Anterior cingulate cortex (tissue), 58 donors: ENCODE measurements at regions not wholly inside any gene's neighbourhood (a gene's known extent, or its start where the extent isn't known, plus 50 kb on each side); places are given as distances from the start of the nearest gene placed in this dataset.
"Not testable (repeated sequence)": the region's sequence is repeated elsewhere in the genome, so short reads cannot be mapped to it uniquely, and the experiment has no call there.

Experiments used
- DNase-seq, 58 donors: peaks; one replicate each; lab custom pipeline; 2025; lab: John Stamatoyannopoulos, UW

- DNase-seq = no peak
These were observed 117.9 kb downstream of the LRATD1 start for GRCh38 chr2:14750433-14750832.

GRCh38 chr2:14751581-14751980, 119.1 kb downstream of the LRATD1 start:
- no peak for DNase-seq

- no peak for DNase-seq
These were observed 119.8 kb downstream of the LRATD1 start for GRCh38 chr2:14752295-14752694.

GRCh38 chr2:14756122-14756541, 123.6 kb downstream of the LRATD1 start:
- DNase-seq = no peak

GRCh38 chr2:14756981-14757657, 124.6 kb downstream of the LRATD1 start:
- DNase-seq = peak in 16 of 58 donors; percentile 5 to 62 (median 28)

- DNase-seq = no peak
These were observed 126.6 kb downstream of the LRATD1 start for GRCh38 chr2:14759082-14759481.

GRCh38 chr2:14760169-14760568, 127.7 kb downstream of the LRATD1 start:
- DNase-seq = no peak

GRCh38 chr2:14761118-14761517, 128.6 kb downstream of the LRATD1 start:
- DNase-seq = peak in 1 of 58 donors; percentile 19

GRCh38 chr2:14773696-14774095, 141.2 kb downstream of the LRATD1 start:
- no peak for DNase-seq

- DNase-seq = no peak
These were observed 142.0 kb downstream of the LRATD1 start for GRCh38 chr2:14774436-14774968.

- no peak for DNase-seq
These were observed 143.7 kb downstream of the LRATD1 start for GRCh38 chr2:14776216-14776615.

- DNase-seq = no peak
These were observed 145.5 kb downstream of the LRATD1 start for GRCh38 chr2:14778015-14778414.

GRCh38 chr2:14779252-14779651, 146.7 kb downstream of the LRATD1 start:
- no peak for DNase-seq

GRCh38 chr2:14781142-14781541, 148.6 kb downstream of the LRATD1 start:
- DNase-seq = no peak

GRCh38 chr2:14788814-14789213, 156.3 kb downstream of the LRATD1 start:
- DNase-seq = not testable (repeated sequence)

- DNase-seq = peak in 3 of 58 donors; percentile 8 to 58 (median 42)
These were observed 157.6 kb downstream of the LRATD1 start for GRCh38 chr2:14790041-14790640.

- DNase-seq = no peak
These were observed 171.5 kb downstream of the LRATD1 start for GRCh38 chr2:14803994-14804393.

- no peak for DNase-seq
These were observed 172.4 kb downstream of the LRATD1 start for GRCh38 chr2:14804902-14805301.

- no peak for DNase-seq
These were observed 174.1 kb downstream of the LRATD1 start for GRCh38 chr2:14806613-14807012.

- peak in 2 of 58 donors; percentile 3 to 46 for DNase-seq
These were observed 182.7 kb downstream of the LRATD1 start for GRCh38 chr2:14815201-14815600.

GRCh38 chr2:14816069-14817060, 183.8 kb downstream of the LRATD1 start:
- DNase-seq = peak in 2 of 58 donors; percentile 2 to 31
